GM21619 (cell line): ENCODE measurements at regions not wholly inside any gene's neighbourhood (a gene's known extent, or its start where the extent isn't known, plus 50 kb on each side); places are given as distances from the start of the nearest gene placed in this dataset.
"Not testable (repeated sequence)": the region's sequence is repeated elsewhere in the genome, so short reads cannot be mapped to it uniquely, and the experiment has no call there.

Source experiments
- ATAC-seq: cut with Tn5 transposase; IDR thresholded peaks from one replicate; pipeline ENCODE4 v1.9.1; 2021; ENCODE audit not compliant: unreplicated experiment

- ATAC-seq = no peak
Observed at GRCh38 chr6:22738194-22738593, 168.8 kb downstream of the HDGFL1 start.

- no peak for ATAC-seq
Observed at GRCh38 chr6:22747571-22747970, 178.2 kb downstream of the HDGFL1 start.

- no peak for ATAC-seq
Observed at GRCh38 chr6:22748681-22749080, 179.3 kb downstream of the HDGFL1 start.

- ATAC-seq = no peak
Observed at GRCh38 chr6:22749696-22750095, 180.3 kb downstream of the HDGFL1 start.

GRCh38 chr6:22751223-22751622 lies 181.9 kb downstream of the HDGFL1 start:
- ATAC-seq = no peak

GRCh38 chr6:22752522-22752921 lies 183.2 kb downstream of the HDGFL1 start:
- ATAC-seq = no peak

GRCh38 chr6:22754061-22754460 lies 184.7 kb downstream of the HDGFL1 start:
- no peak for ATAC-seq

- ATAC-seq = no peak
Observed at GRCh38 chr6:22755605-22756004, 186.2 kb downstream of the HDGFL1 start.

GRCh38 chr6:22756365-22756764 lies 187.0 kb downstream of the HDGFL1 start:
- no peak for ATAC-seq

- no peak for ATAC-seq
Observed at GRCh38 chr6:22764496-22764895, 195.1 kb downstream of the HDGFL1 start.

- no peak for ATAC-seq
Observed at GRCh38 chr6:22765015-22765414, 195.6 kb downstream of the HDGFL1 start.

- ATAC-seq = no peak
Observed at GRCh38 chr6:22766979-22767378, 197.6 kb downstream of the HDGFL1 start.

- no peak for ATAC-seq
Observed at GRCh38 chr6:22770054-22770453, 200.7 kb downstream of the HDGFL1 start.

- ATAC-seq = no peak
Observed at GRCh38 chr6:22774129-22774528, 204.8 kb downstream of the HDGFL1 start.

- not testable (repeated sequence) for ATAC-seq
Observed at GRCh38 chr6:22778438-22778837, 209.1 kb downstream of the HDGFL1 start.

GRCh38 chr6:22779062-22779461 lies 209.7 kb downstream of the HDGFL1 start:
- no peak for ATAC-seq

GRCh38 chr6:22783931-22784330 lies 214.6 kb downstream of the HDGFL1 start:
- no peak for ATAC-seq

- ATAC-seq = no peak
Observed at GRCh38 chr6:22784601-22785410, 215.4 kb downstream of the HDGFL1 start.

- ATAC-seq = no peak
Observed at GRCh38 chr6:22788038-22788437, 218.7 kb downstream of the HDGFL1 start.

- ATAC-seq = no peak
Observed at GRCh38 chr6:22789315-22789714, 219.9 kb downstream of the HDGFL1 start.

GRCh38 chr6:22794844-22795243 lies 225.5 kb downstream of the HDGFL1 start:
- ATAC-seq = no peak

GRCh38 chr6:22800451-22800850 lies 231.1 kb downstream of the HDGFL1 start:
- ATAC-seq = no peak

- no peak for ATAC-seq
Observed at GRCh38 chr6:22801831-22802230, 232.5 kb downstream of the HDGFL1 start.
